ENCODE measurements at regions not wholly inside any gene's neighbourhood (a gene's known extent, or its start where the extent isn't known, plus 50 kb on each side); places are given as distances from the start of the nearest gene placed in this dataset.

DNA sequence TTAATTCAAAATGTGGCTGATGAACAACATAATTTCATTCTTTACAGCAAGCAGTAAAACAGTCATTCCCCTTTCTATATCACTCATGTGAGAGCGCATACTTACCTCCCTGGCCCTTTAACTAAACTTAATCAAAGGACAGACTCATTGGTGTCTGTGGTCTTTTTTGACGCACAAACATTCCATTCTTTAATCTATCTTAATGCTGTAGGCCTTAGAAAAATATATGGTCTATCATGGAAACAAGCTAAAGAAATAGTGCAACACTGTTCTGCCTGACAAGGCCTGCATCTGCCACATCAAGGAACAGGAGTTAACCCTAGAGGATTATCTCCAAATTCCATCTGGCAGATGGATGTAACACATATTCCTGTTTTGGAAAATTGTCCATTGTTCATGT lies 878.1 kb downstream of the NLGN4Y start:
- DNase-seq (ENCODE audit: low spot score), result no peak

DNA sequence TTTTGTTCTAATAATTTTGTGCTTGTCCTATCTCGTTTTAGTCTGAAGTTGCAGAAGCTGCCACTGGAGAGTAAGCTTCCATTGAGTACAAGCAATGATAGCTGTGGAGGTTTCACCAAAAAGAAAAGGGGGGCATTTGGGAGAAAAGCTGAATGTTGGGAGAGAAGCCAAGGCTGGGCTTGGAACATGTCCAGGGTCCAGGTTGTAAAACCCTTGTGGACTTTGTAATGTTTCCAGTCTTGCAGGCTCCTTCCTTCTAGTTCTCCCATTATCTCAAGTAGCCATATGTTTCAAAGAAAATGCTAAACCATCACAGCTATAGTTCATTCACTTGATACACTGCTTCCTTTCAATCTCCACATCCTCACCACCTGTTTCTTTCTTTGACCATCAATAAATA lies 880.2 kb downstream of the NLGN4Y start:
- no peak for DNase-seq (ENCODE audit: low spot score)

DNA sequence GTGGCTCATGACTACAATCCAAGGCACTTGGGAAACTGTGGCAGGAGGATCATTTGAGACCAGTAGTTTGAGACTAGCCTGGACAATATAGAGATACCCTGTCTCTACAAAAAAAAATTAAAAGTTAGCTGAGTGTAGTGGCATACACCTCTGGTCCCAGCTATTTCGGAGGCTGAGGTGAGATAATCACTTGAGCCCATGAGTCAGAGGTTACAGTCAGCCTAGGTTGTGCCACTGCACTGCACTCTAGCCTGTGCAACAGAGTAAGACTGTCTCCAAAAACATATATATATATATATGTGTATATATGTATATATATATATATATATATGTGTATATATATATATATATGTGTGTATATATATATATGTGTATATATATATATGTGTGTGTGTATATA lies 890.8 kb downstream of the NLGN4Y start:
- DNase-seq (ENCODE audit: low spot score), result no peak

DNA sequence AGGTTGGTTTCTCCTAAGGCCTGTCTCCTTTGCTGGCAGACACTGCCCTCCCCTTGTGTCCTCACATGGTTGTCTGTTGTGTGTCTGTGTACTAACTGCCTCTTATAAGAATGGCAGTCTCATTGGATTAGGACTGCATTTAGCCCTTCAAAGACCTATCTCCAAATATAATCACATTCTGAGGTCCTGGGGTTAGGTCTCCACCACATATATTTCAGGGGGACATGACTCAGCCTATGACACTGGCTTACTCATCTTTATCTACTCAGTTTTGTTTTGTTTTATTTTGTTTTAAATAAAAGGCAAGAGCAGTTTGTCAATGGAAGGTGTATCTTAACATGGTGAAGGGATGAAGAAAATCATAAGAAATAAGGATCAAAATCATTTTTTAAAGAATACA lies 894.3 kb downstream of the NLGN4Y start:
- DNase-seq (ENCODE audit: low spot score), result no peak

DNA sequence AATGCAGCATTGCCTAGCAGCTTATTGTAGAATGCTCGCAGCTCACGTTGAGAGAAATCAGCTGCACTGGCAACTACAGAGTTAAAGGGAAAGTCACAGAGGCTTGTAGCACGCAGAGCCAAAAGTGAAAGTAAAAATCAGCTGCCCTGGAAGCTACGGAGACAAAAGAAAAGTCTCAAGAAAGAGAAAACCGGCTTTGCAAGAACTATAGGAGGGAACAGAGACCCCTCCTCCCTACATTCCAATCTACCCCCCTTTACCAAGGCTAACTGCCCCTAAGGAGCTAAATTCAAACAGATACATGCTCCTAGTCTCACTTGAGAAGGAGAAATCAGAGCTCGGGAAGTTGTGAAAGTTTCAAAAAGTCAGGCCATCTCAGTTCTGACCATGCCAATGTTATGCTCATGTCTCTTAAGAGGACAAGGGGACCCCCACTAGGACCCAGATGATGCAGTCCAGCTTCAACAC lies 900.4 kb downstream of the NLGN4Y start:
- DNase-seq (ENCODE audit: low spot score), result peak; percentile 5

DNA sequence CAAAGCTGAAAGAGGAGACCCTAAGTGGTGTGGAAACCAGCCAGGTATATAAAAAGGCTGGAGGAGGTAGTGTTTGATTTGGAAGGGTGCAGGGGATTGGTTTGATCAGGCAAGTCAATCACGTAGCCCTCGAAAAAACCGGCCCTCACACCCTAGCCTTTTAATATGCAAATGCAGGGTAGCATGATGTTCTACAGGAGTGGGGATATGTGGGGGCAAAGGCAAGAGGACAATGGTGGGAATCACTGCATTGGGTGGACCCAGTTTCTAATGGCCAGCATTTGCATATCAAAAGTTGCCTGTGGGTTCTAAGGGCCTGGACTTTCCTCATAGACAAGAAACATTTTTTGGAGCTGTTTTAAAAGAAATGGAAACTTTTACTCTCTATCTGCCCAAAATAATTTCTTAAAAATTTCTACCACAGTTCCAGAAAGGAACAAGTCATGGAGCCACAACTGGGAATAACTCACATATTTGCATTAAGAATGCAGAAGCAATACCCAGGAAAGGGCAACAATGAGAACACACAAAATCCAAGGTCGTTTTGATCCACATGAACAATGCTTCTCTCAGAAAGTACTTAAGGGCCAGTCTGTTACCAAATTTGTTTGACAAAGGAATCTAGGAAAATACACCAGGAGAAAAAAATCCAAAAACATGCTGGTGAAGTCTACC lies 915.8 kb downstream of the NLGN4Y start:
- DNase-seq (ENCODE audit: low spot score), result no peak

DNA sequence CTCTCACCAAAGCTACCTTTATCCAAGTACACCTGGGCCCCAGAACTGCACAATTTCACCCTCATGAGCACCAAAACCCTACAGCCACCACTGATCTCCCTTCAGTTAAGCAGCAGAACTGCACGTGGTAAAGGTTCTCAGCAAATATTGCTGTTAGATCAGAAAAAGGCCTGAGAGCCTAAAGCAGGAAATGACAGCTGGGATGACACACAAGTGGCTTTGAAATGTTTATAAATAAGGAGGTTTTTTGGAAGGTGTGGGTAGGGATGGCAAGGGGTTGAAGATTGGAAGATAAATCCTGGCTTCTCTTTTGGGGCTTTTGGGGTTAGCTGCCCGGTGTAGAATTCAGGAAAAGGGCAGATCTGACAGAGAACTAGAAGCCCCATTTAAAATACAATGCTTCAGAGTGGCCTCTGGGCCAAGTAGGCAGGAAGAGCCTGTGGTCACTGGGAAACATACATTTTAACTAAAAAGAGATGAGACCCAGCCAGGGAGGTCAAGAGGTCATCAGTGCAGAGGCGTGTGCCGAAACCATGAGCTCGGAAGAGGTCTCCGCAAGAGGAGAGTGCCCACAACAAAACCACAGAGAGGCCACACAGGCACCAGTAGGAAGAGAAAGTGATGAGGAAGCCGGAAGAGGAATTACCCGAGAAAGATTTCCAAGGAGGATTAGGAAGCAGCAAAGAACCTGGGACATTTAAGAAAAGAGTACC lies 916.5 kb downstream of the NLGN4Y start:
- no peak for DNase-seq (ENCODE audit: low spot score)

DNA sequence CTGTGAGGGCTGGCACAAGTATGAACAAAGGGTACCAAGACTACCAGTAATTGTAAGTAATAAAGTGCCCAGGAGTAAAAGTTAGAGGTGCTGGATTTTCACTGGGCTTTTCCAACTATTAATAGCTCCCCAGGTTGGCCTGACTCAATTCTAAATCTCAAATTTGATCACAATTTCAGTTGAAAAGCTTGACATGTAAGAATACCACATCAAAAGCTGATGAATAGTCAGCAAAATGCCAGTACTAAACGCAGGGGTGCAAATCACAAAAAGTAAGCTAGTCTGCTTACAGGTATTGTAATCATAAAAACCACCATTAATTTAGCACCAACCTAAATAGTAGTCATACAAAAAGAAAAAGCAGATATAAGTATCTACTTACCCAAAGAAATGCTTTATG lies 917.5 kb downstream of the NLGN4Y start:
- no peak for DNase-seq (ENCODE audit: low spot score)

DNA sequence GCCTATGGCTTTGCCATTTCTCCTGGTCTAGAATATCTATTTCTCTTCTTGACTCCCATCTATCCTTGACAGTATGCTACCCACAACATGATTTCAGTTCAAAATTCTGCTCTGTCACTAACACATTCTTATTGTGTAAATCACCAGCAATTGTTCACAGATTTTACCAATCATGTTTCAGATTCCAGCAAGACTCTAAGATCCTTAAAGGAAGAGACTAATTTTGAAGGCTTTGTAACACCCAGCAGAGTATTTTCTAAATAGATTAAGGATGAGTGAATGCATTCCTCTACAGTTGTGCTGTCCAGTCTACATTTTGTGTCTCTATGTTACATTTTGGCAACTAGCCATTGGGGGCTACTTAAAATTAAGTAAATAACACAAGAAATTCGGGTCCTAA lies 921.5 kb downstream of the NLGN4Y start:
- no peak for DNase-seq (ENCODE audit: low spot score)

DNA sequence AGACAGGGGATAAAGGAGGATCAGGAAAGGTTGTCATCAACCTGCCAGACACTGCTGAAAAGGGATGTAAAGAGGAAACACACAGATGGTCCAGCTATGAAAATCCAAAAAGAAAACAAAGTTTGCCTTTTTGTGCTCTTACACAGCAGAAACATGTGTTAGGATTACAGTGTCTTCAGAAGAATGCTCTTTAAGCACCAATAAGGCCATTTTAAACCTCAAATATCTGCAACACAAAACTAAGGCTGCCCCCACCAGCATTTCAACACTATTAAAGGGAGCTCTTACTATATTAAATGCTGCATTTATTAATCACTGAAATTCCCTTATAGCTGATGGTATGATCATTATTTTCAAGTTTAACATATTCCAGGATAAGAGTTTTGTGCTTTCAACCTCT lies 922.5 kb downstream of the NLGN4Y start:
- DNase-seq (ENCODE audit: low spot score), result no peak

DNA sequence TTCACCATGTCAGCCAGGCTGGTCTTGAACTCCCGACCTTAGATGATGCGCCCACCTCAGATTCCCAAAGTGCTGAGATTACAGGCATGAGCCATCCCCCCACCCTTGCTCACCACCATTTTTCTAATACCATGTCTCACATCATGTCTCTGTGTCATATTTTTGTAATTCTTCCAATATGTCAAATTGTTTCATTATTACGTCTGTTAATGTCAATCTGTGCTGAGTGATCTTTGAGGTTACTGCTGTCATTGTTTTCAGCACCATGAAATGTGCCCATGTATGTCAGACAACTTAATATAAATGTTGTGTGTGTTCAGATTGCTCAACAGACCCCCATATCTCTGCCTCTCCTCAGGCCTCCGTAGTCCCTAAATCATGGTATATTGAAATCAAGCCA lies 923.6 kb downstream of the NLGN4Y start:
- DNase-seq (ENCODE audit: low spot score), result no peak

DNA sequence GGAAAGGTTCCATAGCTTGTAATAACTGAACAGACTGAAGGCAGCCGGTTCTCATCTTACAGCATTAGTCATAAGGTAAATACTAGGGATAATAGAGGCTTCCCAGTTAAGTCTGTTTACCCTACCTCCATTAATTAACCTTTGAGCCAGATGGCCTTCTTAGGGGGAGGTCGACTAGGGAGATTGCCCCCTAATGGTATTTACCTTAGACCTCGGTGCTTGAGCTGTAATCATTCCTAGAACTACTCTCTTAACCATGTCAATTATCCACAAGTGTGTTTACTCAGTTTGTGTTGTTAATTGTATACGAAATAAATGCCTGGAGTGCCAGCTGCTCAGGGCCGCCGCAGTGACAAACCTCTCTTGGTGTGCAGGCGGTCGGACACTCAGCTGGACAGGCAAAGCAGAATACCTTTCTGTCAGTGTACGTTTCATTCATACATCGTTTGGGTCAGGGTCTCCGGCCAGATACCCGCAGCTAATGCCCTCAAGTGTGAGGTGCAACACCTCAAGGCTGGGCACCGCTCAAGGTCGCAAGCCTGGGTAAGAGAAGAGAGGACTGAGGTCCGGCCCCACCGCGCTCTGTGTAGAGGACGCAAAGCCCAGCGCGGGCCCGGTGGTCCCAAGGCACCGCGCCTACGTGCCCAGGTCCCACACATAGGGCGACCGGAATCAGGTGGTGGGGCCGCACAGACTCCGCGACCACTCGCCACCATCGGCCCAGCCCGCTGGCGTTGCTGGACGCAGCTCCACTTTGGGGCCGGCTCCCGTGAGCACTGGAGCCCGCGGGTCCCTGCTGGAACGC lies 931.0 kb downstream of the NLGN4Y start:
- peak; percentile 37 for DNase-seq (ENCODE audit: low spot score)

DNA sequence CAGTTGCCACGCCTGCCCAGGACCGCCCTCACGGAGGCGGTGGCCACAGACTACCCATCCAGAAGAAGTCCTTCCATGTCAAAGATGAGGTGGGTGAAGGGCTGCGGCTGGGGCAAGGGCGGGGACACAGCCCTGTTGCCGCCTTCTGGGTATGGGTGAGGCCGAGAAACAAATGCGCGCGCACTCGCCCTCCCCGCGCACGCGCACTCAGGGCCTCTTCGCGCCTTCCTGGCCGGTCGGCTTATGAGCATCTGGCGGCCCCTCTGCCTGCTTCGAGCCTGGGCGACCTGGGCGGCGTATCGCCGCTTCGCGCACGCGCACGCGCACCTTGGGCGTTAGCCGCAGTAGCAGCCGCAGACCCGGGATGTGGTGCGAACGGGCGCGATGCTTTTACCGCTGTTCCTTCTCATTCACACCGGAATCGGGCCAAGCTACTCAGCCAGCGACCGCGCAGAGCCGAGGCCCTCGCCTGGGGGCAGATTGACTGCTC lies 931.7 kb downstream of the NLGN4Y start:
- DNase-seq (ENCODE audit: low spot score), result peak; percentile 63

DNA sequence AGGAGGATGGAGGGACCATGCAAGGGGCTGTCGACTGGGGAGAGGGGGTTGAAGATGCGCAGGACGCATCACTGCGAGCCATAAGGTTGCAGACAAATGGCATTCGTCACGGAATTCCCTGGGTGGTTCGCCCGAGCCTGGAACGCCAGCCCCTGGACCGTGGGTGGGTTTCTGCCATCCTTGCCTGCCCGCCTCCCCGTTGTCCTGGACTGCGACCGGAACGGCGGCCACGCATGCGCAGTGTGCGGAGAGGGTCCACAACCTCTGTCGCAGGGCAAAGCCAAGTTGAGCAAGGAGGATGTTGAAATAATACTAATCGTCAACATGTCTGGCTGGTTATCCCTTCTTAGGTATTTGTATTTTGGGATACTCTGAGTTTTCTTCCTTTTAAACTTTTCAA lies 932.2 kb downstream of the NLGN4Y start:
- DNase-seq (ENCODE audit: low spot score), result no peak

DNA sequence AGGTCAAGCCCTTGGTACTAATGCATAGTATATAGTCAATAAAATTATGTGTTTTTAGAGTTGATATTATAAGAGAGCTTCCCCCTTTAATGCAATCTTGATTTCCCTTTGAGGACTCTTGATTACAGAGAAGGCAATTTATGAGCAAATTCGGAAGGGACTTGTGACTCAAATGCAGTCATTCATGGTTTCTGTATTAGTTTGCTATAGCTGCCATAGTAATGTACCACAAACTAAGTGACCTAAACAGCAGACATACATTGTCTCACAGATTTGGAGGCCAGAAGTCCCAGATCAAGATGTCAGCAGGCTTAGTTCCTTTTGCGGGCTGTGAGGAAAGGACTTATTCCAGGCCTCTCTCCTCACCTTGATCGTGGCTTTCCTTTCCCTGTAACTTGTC lies 933.4 kb downstream of the NLGN4Y start:
- no peak for DNase-seq (ENCODE audit: low spot score)

DNA sequence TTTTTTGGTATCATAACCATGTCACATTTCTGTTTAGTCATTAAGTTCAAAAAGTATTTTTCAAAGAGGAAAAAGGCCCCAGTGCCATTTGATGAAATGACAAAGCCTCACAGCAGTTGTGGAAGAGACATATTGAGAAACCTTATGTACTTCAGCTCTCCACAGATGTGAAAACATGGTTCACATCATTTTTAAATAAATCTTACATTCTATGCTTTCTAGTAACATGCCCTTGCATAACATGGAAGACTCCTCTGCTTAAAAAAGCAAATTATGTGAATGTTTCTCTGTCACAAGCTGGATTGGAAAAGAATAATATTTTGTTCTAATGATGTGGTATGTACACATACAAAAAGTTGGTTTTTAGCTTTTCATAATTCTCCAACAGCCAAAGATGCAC lies 934.1 kb downstream of the NLGN4Y start:
- DNase-seq (ENCODE audit: low spot score), result no peak

DNA sequence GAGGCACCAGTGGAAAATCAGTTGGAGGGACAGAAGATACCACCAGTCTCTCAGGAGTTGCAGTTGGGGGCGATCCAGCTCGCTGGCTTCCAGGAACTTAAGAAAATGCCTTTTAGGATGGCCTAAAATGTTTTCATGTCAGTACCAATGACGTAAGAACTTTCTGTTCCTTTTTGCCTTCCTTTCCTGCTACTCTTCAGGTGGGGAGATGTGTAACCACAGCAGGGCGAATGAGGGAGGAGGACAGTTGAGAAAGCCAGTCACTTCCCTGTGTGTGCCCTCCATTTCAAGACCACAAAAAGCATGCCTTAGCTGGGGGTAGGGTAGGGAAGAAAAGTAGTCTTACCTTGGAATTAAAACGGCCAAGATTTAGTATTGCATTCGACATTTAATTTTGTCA lies 941.6 kb downstream of the NLGN4Y start:
- no peak for DNase-seq (ENCODE audit: low spot score)

DNA sequence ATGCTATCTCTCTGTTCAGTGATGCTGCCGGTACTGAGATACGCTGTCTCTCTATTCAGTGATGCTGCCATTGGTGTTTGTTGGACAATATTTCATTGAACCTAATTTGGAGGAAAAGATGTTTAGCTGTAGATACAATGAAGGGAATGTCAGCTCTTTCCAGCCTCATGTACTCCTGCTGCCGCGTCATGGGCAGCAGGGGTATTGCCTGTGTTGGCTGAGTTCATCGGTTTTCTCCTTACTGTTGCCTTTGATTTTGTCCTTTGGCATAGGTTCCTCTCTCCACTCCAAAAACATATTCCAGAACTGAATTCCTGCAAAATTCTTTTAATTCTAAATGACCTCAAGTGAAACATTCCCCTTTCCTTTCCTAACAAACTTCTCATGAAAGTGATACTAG lies 942.6 kb downstream of the NLGN4Y start:
- DNase-seq (ENCODE audit: low spot score), result no peak

DNA sequence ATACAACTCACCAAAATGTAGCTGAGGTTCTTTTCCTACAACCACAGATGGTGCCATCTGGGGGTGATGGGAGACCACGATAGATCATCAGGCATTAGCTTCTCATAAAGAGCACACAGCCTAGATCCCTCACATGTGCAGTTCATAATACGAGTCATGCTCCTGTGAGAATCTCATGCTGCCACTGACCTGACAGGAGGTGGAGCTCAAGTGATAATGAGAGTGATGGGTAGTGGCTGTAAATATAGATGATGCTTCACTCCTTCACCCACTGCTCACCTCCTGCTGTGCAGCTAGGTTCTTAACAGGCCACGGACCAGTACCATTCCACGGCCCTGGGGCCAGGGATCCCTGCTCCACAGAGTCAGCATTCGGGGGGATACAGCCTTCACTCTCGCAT lies 943.8 kb downstream of the NLGN4Y start:
- DNase-seq (ENCODE audit: low spot score), result no peak

DNA sequence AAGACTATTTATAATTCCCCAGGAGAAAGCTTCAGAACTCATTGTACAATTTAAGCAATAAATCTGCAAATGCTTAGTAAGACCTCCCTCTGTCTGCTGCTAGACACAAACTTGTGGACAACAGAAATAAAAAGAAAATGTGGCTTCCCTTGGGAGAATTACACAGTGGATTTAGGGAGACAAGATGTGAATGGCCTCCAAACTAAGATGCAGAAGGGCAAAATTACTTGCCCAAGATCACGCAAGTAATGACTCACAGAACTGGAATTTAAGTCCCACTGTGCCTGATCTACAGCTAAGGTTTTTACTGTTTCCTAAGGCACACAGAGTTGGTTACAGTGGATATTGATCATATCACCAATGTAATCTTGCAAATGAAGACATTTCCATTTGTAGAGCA lies 947.0 kb downstream of the NLGN4Y start:
- DNase-seq (ENCODE audit: low spot score), result no peak

DNA sequence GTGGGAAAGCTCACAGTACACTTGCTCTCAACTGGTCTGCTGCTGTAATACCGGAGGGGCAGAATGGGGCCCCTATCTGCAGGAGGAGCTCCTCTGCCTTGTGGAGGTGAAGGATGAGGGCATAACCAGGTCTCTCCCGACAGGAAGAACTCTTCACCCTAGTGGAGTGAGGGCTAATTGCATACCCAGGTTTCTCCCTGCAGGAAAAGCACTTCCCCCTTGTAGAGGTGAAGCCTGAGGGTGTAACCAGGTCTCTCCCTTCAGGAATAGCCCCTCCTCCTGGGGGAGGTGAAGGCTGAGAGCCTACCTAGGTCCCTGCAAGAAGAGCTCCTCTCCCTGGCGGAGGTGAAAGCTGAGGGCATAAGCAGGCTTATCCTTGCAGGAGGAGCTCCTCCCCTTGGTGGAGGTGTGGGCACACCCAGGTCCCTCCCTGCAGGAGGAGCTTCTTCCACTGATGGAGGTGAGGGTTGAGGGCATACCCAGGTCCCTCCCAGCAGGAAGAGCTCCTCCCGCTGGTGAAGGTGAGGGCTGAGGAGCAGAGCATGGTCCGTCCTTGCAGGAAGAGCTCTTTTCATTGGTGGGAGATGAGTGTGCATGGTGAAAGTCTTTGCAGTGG lies 954.1 kb downstream of the NLGN4Y start:
- peak; percentile 17 for DNase-seq (ENCODE audit: low spot score)

DNA sequence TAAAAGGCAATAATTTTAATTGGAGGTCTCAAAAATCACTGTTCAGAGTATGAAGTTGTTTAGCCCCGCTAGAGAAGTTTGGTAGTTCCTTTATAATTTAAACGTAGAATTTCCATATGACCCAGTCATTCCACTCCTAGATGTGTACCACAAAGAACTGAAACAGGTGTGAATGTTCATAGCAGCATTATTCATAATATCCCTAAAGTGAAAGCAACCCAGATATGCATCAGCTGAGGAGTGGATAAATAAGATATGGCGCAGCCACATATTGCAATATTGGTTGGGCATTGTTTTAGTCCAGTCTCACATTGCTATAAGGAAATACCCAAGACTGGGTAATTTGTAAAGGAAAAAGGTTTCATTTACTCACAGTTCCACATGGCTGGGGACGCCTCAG lies 976.2 kb downstream of the NLGN4Y start:
- no peak for DNase-seq (ENCODE audit: low spot score)

Data from cerebellar cortex (tissue), 1 donor.